HG02840 (cell line): ENCODE measurements at regions not wholly inside any gene's neighbourhood (a gene's known extent, or its start where the extent isn't known, plus 50 kb on each side); places are given as distances from the start of the nearest gene placed in this dataset.
"Not testable (repeated sequence)": the region's sequence is repeated elsewhere in the genome, so short reads cannot be mapped to it uniquely, and the experiment has no call there.

Experiments
- ATAC-seq: cut with Tn5 transposase; IDR thresholded peaks from one replicate; pipeline ENCODE4 v1.9.1; 2021; ENCODE audit warnings: mild to moderate bottlenecking, moderate library complexity, moderate number of reproducible peaks; ENCODE audit not compliant: unreplicated experiment, low FRiP score

GRCh38 chr2:38152035-38152434, 76.1 kb upstream of the CYP1B1 start:
- no peak for ATAC-seq

- ATAC-seq, result no peak
These were observed 73.6 kb upstream of the CYP1B1 start for GRCh38 chr2:38149531-38149930.

GRCh38 chr2:38148501-38148900, 72.5 kb upstream of the CYP1B1 start:
- ATAC-seq, result no peak

GRCh38 chr2:38147333-38148121, 71.6 kb upstream of the CYP1B1 start:
- ATAC-seq, result no peak

GRCh38 chr2:38146907-38147307, 71.0 kb upstream of the CYP1B1 start:
- ATAC-seq, result no peak

- ATAC-seq, result no peak
These were observed 70.4 kb upstream of the CYP1B1 start for GRCh38 chr2:38146275-38146906.

GRCh38 chr2:38145236-38145635, 69.3 kb upstream of the CYP1B1 start:
- no peak for ATAC-seq

GRCh38 chr2:38142627-38143026, 66.7 kb upstream of the CYP1B1 start:
- ATAC-seq, result no peak

GRCh38 chr2:38141501-38141900, 65.5 kb upstream of the CYP1B1 start:
- no peak for ATAC-seq

- no peak for ATAC-seq
These were observed 63.0 kb upstream of the CYP1B1 start for GRCh38 chr2:38138996-38139395.

- no peak for ATAC-seq
These were observed 62.5 kb upstream of the CYP1B1 start for GRCh38 chr2:38138419-38138818.

- ATAC-seq, result not testable (repeated sequence)
These were observed 62.0 kb upstream of the CYP1B1 start for GRCh38 chr2:38137958-38138357.

GRCh38 chr2:38131676-38132075, 55.7 kb upstream of the CYP1B1 start:
- ATAC-seq, result no peak

GRCh38 chr2:38130876-38131275, 54.9 kb upstream of the CYP1B1 start:
- ATAC-seq, result no peak

GRCh38 chr2:38129987-38130386, 54.0 kb upstream of the CYP1B1 start:
- no peak for ATAC-seq

- ATAC-seq, result no peak
These were observed 53.5 kb upstream of the CYP1B1 start for GRCh38 chr2:38129481-38129880.

- no peak for ATAC-seq
These were observed 52.7 kb upstream of the CYP1B1 start for GRCh38 chr2:38128653-38129052.

- ATAC-seq, result no peak
These were observed 51.3 kb upstream of the CYP1B1 start for GRCh38 chr2:38127277-38127676.

GRCh38 chr2:38125842-38126241, 49.9 kb upstream of the CYP1B1 start:
- no peak for ATAC-seq
